ENCODE measurements at regions not wholly inside any gene's neighbourhood (a gene's known extent, or its start where the extent isn't known, plus 50 kb on each side); places are given as distances from the start of the nearest gene placed in this dataset.

DNA sequence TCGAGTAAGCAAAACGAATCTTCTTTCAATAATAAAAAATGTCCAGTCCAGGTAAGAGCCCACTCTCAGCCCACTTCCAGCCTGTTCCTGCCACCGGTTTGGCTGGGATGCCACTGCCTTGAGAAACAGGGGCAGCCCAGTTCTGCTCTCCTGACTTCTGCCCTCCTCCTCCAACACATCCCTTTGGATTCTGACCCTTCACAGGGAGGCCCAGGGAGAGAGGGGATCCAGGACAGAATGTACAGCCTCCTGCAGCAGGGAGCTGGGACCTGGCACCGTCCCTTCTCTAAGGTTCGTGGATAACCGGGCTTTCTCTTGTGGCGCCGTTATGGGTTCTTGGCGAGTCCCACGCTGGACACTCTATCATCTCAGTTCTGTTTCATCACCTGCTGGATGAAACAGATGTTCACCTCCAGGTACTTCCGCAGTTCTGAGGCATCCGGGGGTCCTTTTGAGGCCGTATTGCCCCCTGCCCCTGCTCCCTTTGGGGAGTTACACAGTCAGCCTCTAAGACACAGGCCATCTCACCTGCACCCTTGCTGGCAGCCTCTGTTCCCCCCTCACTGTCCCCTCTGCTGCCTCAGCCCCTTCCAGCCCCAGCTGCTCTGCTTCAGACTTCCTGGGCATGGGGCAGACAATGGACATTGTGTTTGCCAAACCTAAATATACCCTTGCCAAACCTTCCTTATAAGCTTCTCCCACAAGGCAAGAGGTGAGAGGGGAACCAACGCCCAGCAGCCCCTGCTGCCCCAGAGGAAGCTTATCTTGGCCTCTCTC lies 203.8 kb upstream of the ZMIZ1 start:
- Mint-ChIP-seq H3K27me3 (ENCODE audit: unreplicated experiment) (peaks cover 30% of the 10 kb centered on the region), H3K9me3 (ENCODE audit: unreplicated experiment) (no peaks in the 10 kb centered on the region), H3K36me3 (ENCODE audit: unreplicated experiment) (no peaks in the 10 kb centered on the region), H3K27ac (ENCODE audit: unreplicated experiment) (no peak overlapping the region), H3K4me3 (ENCODE audit: unreplicated experiment) (no peak overlapping the region), H3K4me1 (ENCODE audit: unreplicated experiment) (no peaks in the 10 kb centered on the region)
- DNase-seq (ENCODE audit: extremely low spot score, unreplicated experiment): peak; percentile 64
- TF ChIP-seq, protein P1, sequence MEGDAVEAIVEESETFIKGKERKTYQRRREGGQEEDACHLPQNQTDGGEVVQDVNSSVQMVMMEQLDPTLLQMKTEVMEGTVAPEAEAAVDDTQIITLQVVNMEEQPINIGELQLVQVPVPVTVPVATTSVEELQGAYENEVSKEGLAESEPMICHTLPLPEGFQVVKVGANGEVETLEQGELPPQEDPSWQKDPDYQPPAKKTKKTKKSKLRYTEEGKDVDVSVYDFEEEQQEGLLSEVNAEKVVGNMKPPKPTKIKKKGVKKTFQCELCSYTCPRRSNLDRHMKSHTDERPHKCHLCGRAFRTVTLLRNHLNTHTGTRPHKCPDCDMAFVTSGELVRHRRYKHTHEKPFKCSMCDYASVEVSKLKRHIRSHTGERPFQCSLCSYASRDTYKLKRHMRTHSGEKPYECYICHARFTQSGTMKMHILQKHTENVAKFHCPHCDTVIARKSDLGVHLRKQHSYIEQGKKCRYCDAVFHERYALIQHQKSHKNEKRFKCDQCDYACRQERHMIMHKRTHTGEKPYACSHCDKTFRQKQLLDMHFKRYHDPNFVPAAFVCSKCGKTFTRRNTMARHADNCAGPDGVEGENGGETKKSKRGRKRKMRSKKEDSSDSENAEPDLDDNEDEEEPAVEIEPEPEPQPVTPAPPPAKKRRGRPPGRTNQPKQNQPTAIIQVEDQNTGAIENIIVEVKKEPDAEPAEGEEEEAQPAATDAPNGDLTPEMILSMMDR (IDR thresholded peaks at IDR 0.05): no peak

DNA sequence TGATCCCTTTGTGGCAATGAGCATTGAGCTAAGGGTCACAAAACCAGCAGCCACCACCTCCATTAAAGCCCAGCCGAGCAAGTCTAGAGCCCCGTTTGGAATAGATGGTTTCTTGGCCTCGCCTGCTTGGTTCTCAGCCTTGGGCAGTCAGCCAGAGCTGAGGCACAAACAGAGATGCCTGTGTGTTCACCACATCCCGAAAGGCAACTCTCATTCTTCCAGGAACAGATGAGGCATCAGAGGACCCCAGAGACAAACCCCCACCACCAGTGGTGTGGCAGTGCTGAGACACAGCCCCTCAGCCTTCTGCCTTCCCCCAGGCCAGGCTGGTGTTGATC lies 203.3 kb upstream of the ZMIZ1 start:
- Mint-ChIP-seq H3K36me3 (ENCODE audit: unreplicated experiment) (no peaks in the 10 kb centered on the region), H3K27ac (ENCODE audit: unreplicated experiment) (no peak overlapping the region), H3K4me3 (ENCODE audit: unreplicated experiment) (no peak overlapping the region), H3K27me3 (ENCODE audit: unreplicated experiment) (peaks cover 25% of the 10 kb centered on the region), H3K4me1 (ENCODE audit: unreplicated experiment) (no peaks in the 10 kb centered on the region), H3K9me3 (ENCODE audit: unreplicated experiment) (no peaks in the 10 kb centered on the region)
- DNase-seq (ENCODE audit: extremely low spot score, unreplicated experiment): no peak
- TF ChIP-seq, protein P1 (IDR thresholded peaks at IDR 0.05): no peak

DNA sequence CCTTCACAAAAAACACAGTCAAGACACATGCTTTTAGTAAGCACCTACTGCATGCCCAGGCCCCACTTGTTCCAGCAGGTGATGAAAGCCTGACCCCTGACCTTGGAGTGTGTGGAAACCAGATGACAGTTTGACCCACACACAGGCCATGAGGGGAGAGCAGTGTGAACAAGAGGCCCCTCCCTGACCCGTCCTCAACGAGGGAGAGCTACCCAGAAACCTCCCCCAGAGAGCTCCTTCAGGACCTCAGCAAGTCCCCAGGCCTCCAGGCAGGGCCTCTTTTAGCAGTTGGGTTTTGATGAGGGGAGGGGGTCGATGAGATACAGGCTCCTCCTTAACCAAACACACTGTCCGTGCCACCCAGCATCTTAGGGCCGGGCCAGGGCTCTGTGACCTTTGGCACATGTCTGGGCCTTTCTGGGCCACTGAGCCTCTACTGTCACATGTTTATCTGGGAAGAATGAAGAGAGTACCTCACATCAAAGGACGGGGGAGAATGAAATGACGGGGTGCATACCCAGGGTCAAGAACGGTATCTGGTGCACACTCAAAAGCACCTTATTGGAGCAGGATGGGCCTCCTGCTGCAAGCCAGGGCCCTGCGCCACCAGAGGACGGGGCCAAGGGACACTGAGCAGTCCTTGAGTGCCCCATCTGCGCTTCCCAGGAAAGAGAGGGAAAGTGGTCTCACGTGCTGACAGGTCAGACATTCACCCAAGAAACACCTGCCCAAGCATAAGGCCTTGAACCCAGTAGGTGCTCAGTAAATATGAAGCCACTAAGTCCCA lies 202.6 kb upstream of the ZMIZ1 start:
- Mint-ChIP-seq H3K4me1 (ENCODE audit: unreplicated experiment) (no peaks in the 10 kb centered on the region), H3K27ac (ENCODE audit: unreplicated experiment) (no peak overlapping the region), H3K4me3 (ENCODE audit: unreplicated experiment) (no peak overlapping the region), H3K9me3 (ENCODE audit: unreplicated experiment) (no peaks in the 10 kb centered on the region), H3K36me3 (ENCODE audit: unreplicated experiment) (no peaks in the 10 kb centered on the region), H3K27me3 (ENCODE audit: unreplicated experiment) (peaks cover 23% of the 10 kb centered on the region)
- DNase-seq (ENCODE audit: extremely low spot score, unreplicated experiment): peak; percentile 78
- TF ChIP-seq, protein P1 (IDR thresholded peaks at IDR 0.05): no peak

DNA sequence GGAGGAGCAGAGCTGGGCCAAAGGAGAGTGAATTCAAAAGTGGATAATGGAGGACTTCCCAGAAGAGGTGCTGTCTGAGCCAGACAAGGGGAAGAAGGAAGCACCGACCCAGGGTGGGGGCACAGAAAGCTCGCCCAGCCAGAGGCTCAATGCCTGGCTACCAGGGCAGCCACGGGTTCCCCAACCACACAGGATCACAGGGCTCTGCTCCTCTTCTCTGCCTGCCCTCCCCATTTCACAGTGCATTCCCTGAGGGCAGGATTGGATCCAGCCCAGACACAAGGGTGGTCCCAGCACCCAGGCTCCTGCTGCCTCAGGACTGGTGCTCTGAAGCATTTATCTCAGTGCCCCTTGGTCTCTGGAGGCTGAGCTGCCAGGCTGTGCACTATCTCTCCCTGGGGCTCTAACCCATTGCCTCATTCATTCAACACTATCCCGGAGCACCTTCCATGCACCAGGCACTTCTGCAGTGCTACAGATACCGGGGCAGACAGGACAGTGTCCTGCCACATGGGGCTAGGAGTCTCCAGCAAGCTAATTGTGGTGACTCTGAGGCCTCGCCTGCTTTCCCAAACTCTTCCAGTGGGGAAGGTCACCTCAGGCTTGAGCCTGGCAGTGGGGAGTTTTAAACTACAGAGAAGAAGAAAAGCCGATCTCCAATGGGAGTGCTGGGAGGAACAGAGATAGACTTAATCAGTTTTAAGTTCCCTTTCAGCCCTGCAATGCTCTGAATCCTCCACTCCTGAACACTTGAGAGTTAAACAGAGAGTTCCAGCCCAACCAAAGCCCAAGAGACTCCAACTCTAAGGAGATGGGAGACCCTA lies 201.8 kb upstream of the ZMIZ1 start:
- Mint-ChIP-seq H3K4me3 (ENCODE audit: unreplicated experiment) (no peak overlapping the region), H3K4me1 (ENCODE audit: unreplicated experiment) (no peaks in the 10 kb centered on the region), H3K9me3 (ENCODE audit: unreplicated experiment) (no peaks in the 10 kb centered on the region), H3K27ac (ENCODE audit: unreplicated experiment) (no peak overlapping the region), H3K27me3 (ENCODE audit: unreplicated experiment) (peaks cover 24% of the 10 kb centered on the region), H3K36me3 (ENCODE audit: unreplicated experiment) (no peaks in the 10 kb centered on the region)
- TF ChIP-seq, protein P1 (IDR thresholded peaks at IDR 0.05): no peak
- DNase-seq (ENCODE audit: extremely low spot score, unreplicated experiment): peak; percentile 63
